ENCODE measurements at regions not wholly inside any gene's neighbourhood (a gene's known extent, or its start where the extent isn't known, plus 50 kb on each side); places are given as distances from the start of the nearest gene placed in this dataset.

DNA sequence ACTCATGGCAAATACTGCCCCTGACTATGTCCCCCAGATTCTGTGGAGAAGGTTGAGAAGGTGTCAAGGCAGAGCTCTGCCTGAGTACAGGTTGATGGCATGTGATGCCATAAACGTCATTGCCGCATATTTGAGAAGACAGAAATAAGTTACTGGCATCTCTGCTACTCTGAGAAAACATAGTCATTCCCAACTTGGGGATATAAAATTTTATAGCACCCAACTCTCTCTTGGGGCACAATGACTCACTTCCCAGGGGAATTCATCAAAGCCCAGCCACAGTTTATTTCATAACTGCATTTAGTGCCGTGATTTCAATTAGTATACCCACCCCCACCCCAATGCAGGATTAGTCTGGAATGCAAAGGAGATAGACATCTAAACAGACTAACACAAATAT, 101.9 kb upstream of the TNR start:
- DNase-seq (peak in 1 of 2 donors; percentile 61), FAIRE-seq (no peak)
- Histone ChIP-seq H3K36me3 (ENCODE audit: control insufficient read depth in 3 of 3, insufficient read depth in 2 of 3, low read depth in 1 of 3, low read length in 3 of 3) (no peaks in the 10 kb centered on the region), H3K27me3 (ENCODE audit: control insufficient read depth in 3 of 3, insufficient read depth in 3 of 3, low read length in 3 of 3) (no peaks in the 10 kb centered on the region), H3K9me3 (ENCODE audit: control insufficient read depth in 2 of 2, insufficient read depth in 1 of 2, low read depth in 1 of 2, low read length in 1 of 2) (no peaks in the 10 kb centered on the region), H3K27ac (ENCODE audit: low read depth in 1 of 3, low read length in 2 of 3) (no peak overlapping the region), H3K4me1 (ENCODE audit: control insufficient read depth in 3 of 3, insufficient read depth in 2 of 3, low read depth in 1 of 3, low read length in 2 of 3) (peaks cover 0 to 26% (median 1%) of the 10 kb centered on the region in 3 donors), H3K4me3 (ENCODE audit: low read depth in 1 of 3, low read length in 3 of 3) (no peak overlapping the region)
- WGBS, 3 donors = 10 to 52% (median 35%) methylated on average over 3 of the region's 3 CpGs

DNA sequence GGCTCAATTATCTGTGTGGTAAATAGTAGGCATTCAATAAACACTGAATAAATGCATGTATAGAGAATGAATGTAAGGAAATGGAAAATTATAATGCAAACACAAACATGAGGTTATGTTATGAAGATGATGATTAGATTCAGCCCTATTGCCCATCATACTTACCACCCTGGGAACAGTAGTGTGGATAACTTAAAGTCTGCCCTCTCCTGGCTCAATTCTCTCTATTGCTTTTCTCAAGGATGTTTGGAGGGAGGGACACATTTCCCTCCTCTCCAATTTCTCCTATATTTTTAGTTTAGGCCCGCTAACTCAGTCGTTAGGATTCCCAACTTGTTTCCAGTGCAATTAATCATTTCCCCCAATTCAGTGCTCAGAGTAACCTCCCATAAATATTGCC, 101.5 kb upstream of the TNR start:
- Histone ChIP-seq H3K36me3 (ENCODE audit: control insufficient read depth in 3 of 3, insufficient read depth in 2 of 3, low read depth in 1 of 3, low read length in 3 of 3) (no peaks in the 10 kb centered on the region), H3K4me1 (ENCODE audit: control insufficient read depth in 3 of 3, insufficient read depth in 2 of 3, low read depth in 1 of 3, low read length in 2 of 3) (peaks cover 0 to 29% (median 1%) of the 10 kb centered on the region in 3 donors), H3K27me3 (ENCODE audit: control insufficient read depth in 3 of 3, insufficient read depth in 3 of 3, low read length in 3 of 3) (no peaks in the 10 kb centered on the region), H3K27ac (ENCODE audit: low read depth in 1 of 3, low read length in 2 of 3) (no peak overlapping the region), H3K4me3 (ENCODE audit: low read depth in 1 of 3, low read length in 3 of 3) (no peak overlapping the region), H3K9me3 (ENCODE audit: control insufficient read depth in 2 of 2, insufficient read depth in 1 of 2, low read depth in 1 of 2, low read length in 1 of 2) (no peaks in the 10 kb centered on the region)
- no peak for DNase-seq
- no peak for FAIRE-seq
- 30 to 49% (median 45%) methylated on average over 2 of the region's 2 CpGs for WGBS, 3 donors

DNA sequence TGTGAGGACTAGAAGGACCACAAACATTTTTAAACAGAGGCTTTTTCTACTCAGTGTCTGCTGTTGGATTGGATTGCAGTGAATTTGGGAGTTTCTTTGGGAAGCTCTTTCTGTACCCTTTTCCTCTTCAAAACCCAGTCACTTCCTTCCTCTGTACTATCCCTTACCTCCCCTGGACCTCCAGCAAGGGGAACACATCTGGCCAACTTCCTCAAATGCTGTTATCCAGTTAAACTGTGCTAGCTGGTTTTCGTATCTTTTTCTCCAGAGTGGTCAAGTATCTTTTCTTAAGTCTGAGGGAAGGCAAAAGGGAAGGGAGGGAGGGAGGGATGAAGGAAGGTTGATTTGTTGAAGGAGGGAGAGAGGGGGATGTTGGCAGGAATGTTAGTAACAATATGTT, 99.2 kb upstream of the TNR start:
- H3K27me3 ChIP-seq (ENCODE audit: control insufficient read depth in 3 of 3, insufficient read depth in 3 of 3, low read length in 3 of 3) = no peaks in the 10 kb centered on the region
- no peaks in the 10 kb centered on the region for H3K36me3 ChIP-seq (ENCODE audit: control insufficient read depth in 3 of 3, insufficient read depth in 2 of 3, low read depth in 1 of 3, low read length in 3 of 3)
- no peak for DNase-seq
- no peaks in the 10 kb centered on the region for H3K9me3 ChIP-seq (ENCODE audit: control insufficient read depth in 2 of 2, insufficient read depth in 1 of 2, low read depth in 1 of 2, low read length in 1 of 2)
- H3K4me3 ChIP-seq (ENCODE audit: low read depth in 1 of 3, low read length in 3 of 3) = no peak overlapping the region
- FAIRE-seq = no peak
- 65 to 83% (median 65%) methylated on average over 1 of the region's 1 CpG for WGBS, 3 donors
- peaks cover 0 to 33% (median 1%) of the 10 kb centered on the region in 3 donors for H3K4me1 ChIP-seq (ENCODE audit: control insufficient read depth in 3 of 3, insufficient read depth in 2 of 3, low read depth in 1 of 3, low read length in 2 of 3)
- H3K27ac ChIP-seq (ENCODE audit: low read depth in 1 of 3, low read length in 2 of 3) = no peak overlapping the region

DNA sequence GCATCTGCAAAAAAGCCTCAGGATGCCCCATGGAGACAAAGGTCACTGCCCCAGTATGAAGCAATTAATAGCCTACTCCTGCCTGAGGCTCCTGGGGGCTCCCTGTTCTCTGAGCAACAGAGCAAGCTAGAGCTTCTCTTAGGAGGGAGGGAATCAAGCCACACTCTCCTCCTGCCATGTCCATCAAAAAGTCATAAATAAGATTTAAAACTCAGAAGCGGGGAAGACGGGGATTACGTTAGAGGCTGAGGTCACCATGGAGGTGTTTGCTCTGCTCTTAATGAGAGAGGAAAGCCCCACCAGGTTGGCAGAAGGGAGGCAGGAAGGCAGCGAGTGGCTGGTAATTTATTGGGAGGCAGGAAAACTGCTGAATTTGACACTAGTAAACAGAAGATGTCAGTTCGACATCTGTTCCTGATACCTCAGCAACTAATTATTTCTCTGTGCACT, 98.4 kb upstream of the TNR start:
- H3K27ac ChIP-seq (ENCODE audit: low read depth in 1 of 3, low read length in 2 of 3) = peak overlapping the region in 1 of 3 donors; percentile 81
- H3K9me3 ChIP-seq (ENCODE audit: control insufficient read depth in 2 of 2, insufficient read depth in 1 of 2, low read depth in 1 of 2, low read length in 1 of 2) = no peaks in the 10 kb centered on the region
- no peaks in the 10 kb centered on the region for H3K27me3 ChIP-seq (ENCODE audit: control insufficient read depth in 3 of 3, insufficient read depth in 3 of 3, low read length in 3 of 3)
- DNase-seq = peak in 1 of 2 donors; percentile 77
- peaks cover 0 to 33% (median 1%) of the 10 kb centered on the region in 3 donors for H3K4me1 ChIP-seq (ENCODE audit: control insufficient read depth in 3 of 3, insufficient read depth in 2 of 3, low read depth in 1 of 3, low read length in 2 of 3)
- no peak for FAIRE-seq
- no peaks in the 10 kb centered on the region for H3K36me3 ChIP-seq (ENCODE audit: control insufficient read depth in 3 of 3, insufficient read depth in 2 of 3, low read depth in 1 of 3, low read length in 3 of 3)
- no peak overlapping the region for H3K4me3 ChIP-seq (ENCODE audit: low read depth in 1 of 3, low read length in 3 of 3)
- 67 to 77% (median 72%) methylated on average over 5 of the region's 5 CpGs for WGBS, 3 donors

DNA sequence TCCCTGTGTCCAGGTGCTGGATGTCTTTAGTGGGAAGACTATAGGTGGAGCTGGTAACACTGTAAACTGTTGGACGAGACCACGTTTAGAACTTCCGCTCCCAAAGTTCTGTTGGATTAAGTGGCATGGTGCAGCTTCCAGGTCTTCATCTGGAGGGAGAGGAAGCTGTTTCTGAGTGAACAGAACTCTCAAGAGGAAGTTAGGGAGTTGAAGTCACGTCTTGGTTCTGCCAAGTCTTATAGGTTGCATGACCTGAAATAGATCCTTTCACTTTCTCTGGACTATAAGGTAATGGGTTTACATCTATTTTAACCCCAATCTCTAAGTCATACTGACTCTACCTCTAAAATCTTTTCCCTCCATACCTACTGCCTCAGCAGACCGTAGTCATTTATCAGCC, 97.4 kb upstream of the TNR start:
- H3K4me1 ChIP-seq (ENCODE audit: control insufficient read depth in 3 of 3, insufficient read depth in 2 of 3, low read depth in 1 of 3, low read length in 2 of 3) = peaks cover 0 to 33% (median 1%) of the 10 kb centered on the region in 3 donors
- no peak for FAIRE-seq
- WGBS, 3 donors = 7 to 44% (median 24%) methylated on average over 5 of the region's 5 CpGs
- H3K36me3 ChIP-seq (ENCODE audit: control insufficient read depth in 3 of 3, insufficient read depth in 2 of 3, low read depth in 1 of 3, low read length in 3 of 3) = no peaks in the 10 kb centered on the region
- H3K9me3 ChIP-seq (ENCODE audit: control insufficient read depth in 2 of 2, insufficient read depth in 1 of 2, low read depth in 1 of 2, low read length in 1 of 2) = no peaks in the 10 kb centered on the region
- DNase-seq = peak in 1 of 2 donors; percentile 8
- H3K27ac ChIP-seq (ENCODE audit: low read depth in 1 of 3, low read length in 2 of 3) = peak overlapping the region in 2 of 3 donors; percentile 25 to 81
- no peak overlapping the region for H3K4me3 ChIP-seq (ENCODE audit: low read depth in 1 of 3, low read length in 3 of 3)
- H3K27me3 ChIP-seq (ENCODE audit: control insufficient read depth in 3 of 3, insufficient read depth in 3 of 3, low read length in 3 of 3) = no peaks in the 10 kb centered on the region

DNA sequence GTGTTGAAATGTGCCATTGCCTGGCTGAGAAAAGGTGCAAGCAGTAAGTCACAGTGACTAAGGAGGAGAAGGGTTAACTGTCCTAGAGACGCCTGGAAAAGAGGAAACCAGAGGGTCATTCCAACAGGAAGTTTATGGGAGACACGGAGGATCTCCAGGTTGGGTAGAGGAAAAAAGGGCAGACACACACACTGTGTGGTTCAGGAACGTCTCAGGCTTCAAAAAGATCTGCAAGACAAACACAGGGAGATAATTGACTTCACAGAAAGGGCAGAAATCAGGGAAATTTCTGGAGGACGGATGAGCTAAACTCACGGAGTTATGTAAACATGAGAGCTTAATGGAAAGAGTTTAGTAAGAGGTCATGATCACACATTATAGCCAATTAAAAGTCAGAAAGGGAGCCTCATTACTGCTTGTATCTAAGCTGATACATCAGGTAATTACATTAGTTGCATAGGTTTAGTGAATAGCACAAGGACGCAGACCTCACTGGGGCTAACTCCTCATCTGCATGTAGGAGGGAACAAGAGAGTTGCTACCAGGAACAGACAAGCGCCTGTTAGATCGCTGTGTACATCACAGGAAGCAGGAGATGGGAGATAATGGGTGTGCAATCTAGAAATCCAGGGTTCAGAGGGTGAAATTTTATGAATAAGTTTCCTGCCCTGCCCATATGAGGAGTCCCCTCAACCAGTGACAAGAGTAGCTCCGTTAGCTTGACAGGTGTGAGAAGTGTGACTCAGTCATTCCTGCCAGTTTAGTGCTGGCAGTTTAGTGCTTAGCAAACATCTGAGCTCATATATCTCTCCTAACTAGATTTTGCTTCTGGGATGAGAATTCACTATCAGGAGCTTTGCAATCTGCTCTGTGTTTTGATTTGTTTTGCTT, 96.6 kb upstream of the TNR start:
- H3K36me3 ChIP-seq (ENCODE audit: control insufficient read depth in 3 of 3, insufficient read depth in 2 of 3, low read depth in 1 of 3, low read length in 3 of 3) = no peaks in the 10 kb centered on the region
- DNase-seq (peak; percentile 88 to 93), FAIRE-seq (no peak)
- H3K4me1 ChIP-seq (ENCODE audit: control insufficient read depth in 3 of 3, insufficient read depth in 2 of 3, low read depth in 1 of 3, low read length in 2 of 3) = peaks cover 0 to 35% (median 1%) of the 10 kb centered on the region in 3 donors
- 12 to 29% (median 15%) methylated on average over 9 of the region's 9 CpGs for WGBS, 3 donors
- H3K4me3 ChIP-seq (ENCODE audit: low read depth in 1 of 3, low read length in 3 of 3) = peak overlapping the region in 1 of 3 donors; percentile 5
- H3K27me3 ChIP-seq (ENCODE audit: control insufficient read depth in 3 of 3, insufficient read depth in 3 of 3, low read length in 3 of 3) = no peaks in the 10 kb centered on the region
- H3K9me3 ChIP-seq (ENCODE audit: control insufficient read depth in 2 of 2, insufficient read depth in 1 of 2, low read depth in 1 of 2, low read length in 1 of 2) = no peaks in the 10 kb centered on the region
- peak overlapping the region in 1 of 3 donors; percentile 81 for H3K27ac ChIP-seq (ENCODE audit: low read depth in 1 of 3, low read length in 2 of 3)

DNA sequence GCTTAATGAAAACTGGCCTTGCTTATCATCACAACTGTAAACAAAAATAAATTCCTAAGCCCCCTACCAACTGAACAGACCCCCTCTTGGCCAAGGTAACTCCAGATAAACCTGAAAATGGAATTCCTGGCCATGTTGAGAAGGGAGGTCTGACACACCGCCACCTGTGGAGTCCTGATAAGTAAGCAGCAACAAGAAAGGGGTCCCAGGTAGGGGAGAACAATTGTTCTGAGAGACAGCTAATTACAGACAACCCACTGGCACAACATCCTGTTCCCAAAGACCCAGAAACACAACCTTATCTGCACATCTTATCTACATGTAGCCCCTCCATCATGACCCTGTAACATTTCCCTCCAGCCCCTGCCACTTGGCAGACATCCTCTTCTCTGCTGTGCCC, 91.2 kb upstream of the TNR start:
- H3K4me3 ChIP-seq (ENCODE audit: low read depth in 1 of 3, low read length in 3 of 3) = no peak overlapping the region
- H3K9me3 ChIP-seq (ENCODE audit: control insufficient read depth in 2 of 2, insufficient read depth in 1 of 2, low read depth in 1 of 2, low read length in 1 of 2) = no peaks in the 10 kb centered on the region
- peaks cover 0 to 15% (median 0%) of the 10 kb centered on the region in 3 donors for H3K4me1 ChIP-seq (ENCODE audit: control insufficient read depth in 3 of 3, insufficient read depth in 2 of 3, low read depth in 1 of 3, low read length in 2 of 3)
- FAIRE-seq (no peak), DNase-seq (no peak)
- no peaks in the 10 kb centered on the region for H3K27me3 ChIP-seq (ENCODE audit: control insufficient read depth in 3 of 3, insufficient read depth in 3 of 3, low read length in 3 of 3)
- no peak overlapping the region for H3K27ac ChIP-seq (ENCODE audit: low read depth in 1 of 3, low read length in 2 of 3)
- H3K36me3 ChIP-seq (ENCODE audit: control insufficient read depth in 3 of 3, insufficient read depth in 2 of 3, low read depth in 1 of 3, low read length in 3 of 3) = no peaks in the 10 kb centered on the region
- 95 to 100% (median 100%) methylated on average over 1 of the region's 1 CpG for WGBS, 3 donors

DNA sequence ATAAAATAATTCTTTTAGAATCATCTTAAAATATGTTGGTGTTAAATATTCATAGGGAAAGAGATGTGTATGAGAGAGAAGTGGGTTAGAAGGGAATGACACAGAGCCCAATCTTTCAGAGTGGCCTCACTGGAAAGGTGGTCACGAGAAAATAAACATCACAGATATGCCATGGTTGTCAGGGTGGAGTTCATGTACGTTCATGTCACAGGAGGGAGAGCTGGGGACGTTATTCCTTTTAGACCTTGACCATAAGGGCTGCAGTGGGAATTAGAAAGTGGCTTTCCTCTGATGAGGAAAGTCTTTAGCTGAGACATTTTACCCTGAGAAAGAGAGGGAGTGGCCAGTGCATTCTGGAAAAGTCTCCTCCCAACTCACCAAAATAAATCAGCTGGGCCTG, 90.6 kb upstream of the TNR start:
- Histone ChIP-seq H3K9me3 (ENCODE audit: control insufficient read depth in 2 of 2, insufficient read depth in 1 of 2, low read depth in 1 of 2, low read length in 1 of 2) (no peaks in the 10 kb centered on the region), H3K27ac (ENCODE audit: low read depth in 1 of 3, low read length in 2 of 3) (no peak overlapping the region), H3K4me3 (ENCODE audit: low read depth in 1 of 3, low read length in 3 of 3) (no peak overlapping the region), H3K4me1 (ENCODE audit: control insufficient read depth in 3 of 3, insufficient read depth in 2 of 3, low read depth in 1 of 3, low read length in 2 of 3) (peaks cover 0 to 13% (median 0%) of the 10 kb centered on the region in 3 donors), H3K27me3 (ENCODE audit: control insufficient read depth in 3 of 3, insufficient read depth in 3 of 3, low read length in 3 of 3) (no peaks in the 10 kb centered on the region), H3K36me3 (ENCODE audit: control insufficient read depth in 3 of 3, insufficient read depth in 2 of 3, low read depth in 1 of 3, low read length in 3 of 3) (no peaks in the 10 kb centered on the region)
- DNase-seq (peak in 1 of 2 donors; percentile 70), FAIRE-seq (no peak)
- 52 to 69% (median 63%) methylated on average over 3 of the region's 3 CpGs for WGBS, 3 donors
